Right ventricle myocardium inferior (tissue), 1 donor: ENCODE measurements at regions not wholly inside any gene's neighbourhood (a gene's known extent, or its start where the extent isn't known, plus 50 kb on each side); places are given as distances from the start of the nearest gene placed in this dataset.

Experiments
- ATAC-seq: fragments of 200-7000 bp; cut with Tn5 transposase; one replicate; pipeline ENCODE4 v1.9.1; 2020; ENCODE audit warnings: mild to moderate bottlenecking, moderate library complexity
- DNase-seq: peaks from one replicate; pipeline ENCODE4 v3.0.0; 2021; ENCODE audit errors: missing footprints
- intact Hi-C: fragments of 100-400 bp; cut with DNase I; formaldehyde crosslinking; loops from one replicate; pipeline ENCODE4 v1.11.0; 2022
- donor health status: DM: no; HTN: yes; CAD: no; lungs with severe emphysema.

GRCh38 chr15:39491886-39492490 lies 88.9 kb upstream of the THBS1 start:
- intact Hi-C loops, result loop anchor here (2.0 to 5.0 kb wide), 2 partner anchors 59 to 90 kb away; partner anchors contain the start of gene THBS1
- DNase-seq, result no peak
- peak; percentile 34 for ATAC-seq

GRCh38 chr15:39493424-39494067 lies 87.3 kb upstream of the THBS1 start:
- DNase-seq, result no peak
- no peak for ATAC-seq
- intact Hi-C loops, result loop anchor here (5.0 kb wide), 1 partner anchor 89 kb away; the partner anchor contains the start of gene THBS1

- no peak for DNase-seq
- intact Hi-C loops, result loop anchor here (5.0 kb wide), 1 partner anchor 88 kb away; the partner anchor contains the start of gene THBS1
- ATAC-seq, result no peak
These were observed 86.4 kb upstream of the THBS1 start for GRCh38 chr15:39494462-39494861.

- intact Hi-C loops, result no loop called here
- no peak for ATAC-seq
- DNase-seq, result no peak
These were observed 84.7 kb upstream of the THBS1 start for GRCh38 chr15:39495871-39496840.

GRCh38 chr15:39497016-39497758 lies 83.7 kb upstream of the THBS1 start:
- intact Hi-C loops, result no loop called here
- DNase-seq (no peak), ATAC-seq (no peak)

- ATAC-seq (no peak), DNase-seq (no peak)
- intact Hi-C loops, result no loop called here
These were observed 82.9 kb upstream of the THBS1 start for GRCh38 chr15:39497759-39498565.

- DNase-seq (no peak), ATAC-seq (peak; percentile 43)
- intact Hi-C loops, result no loop called here
These were observed 82.2 kb upstream of the THBS1 start for GRCh38 chr15:39498629-39499028.

GRCh38 chr15:39499042-39499441 lies 81.8 kb upstream of the THBS1 start:
- DNase-seq, result no peak
- no peak for ATAC-seq
- intact Hi-C loops, result no loop called here

GRCh38 chr15:39499681-39500080 lies 81.2 kb upstream of the THBS1 start:
- DNase-seq (no peak), ATAC-seq (no peak)
- intact Hi-C loops, result no loop called here

- no peak for DNase-seq
- no peak for ATAC-seq
- intact Hi-C loops, result no loop called here
These were observed 79.4 kb upstream of the THBS1 start for GRCh38 chr15:39501366-39502081.

GRCh38 chr15:39502082-39502447 lies 78.8 kb upstream of the THBS1 start:
- DNase-seq, result no peak
- intact Hi-C loops, result no loop called here
- no peak for ATAC-seq

GRCh38 chr15:39502611-39503195 lies 78.2 kb upstream of the THBS1 start:
- intact Hi-C loops, result no loop called here
- DNase-seq, result no peak
- ATAC-seq, result no peak

GRCh38 chr15:39503526-39503925 lies 77.4 kb upstream of the THBS1 start:
- DNase-seq (no peak), ATAC-seq (no peak)
- intact Hi-C loops, result no loop called here

- DNase-seq (no peak), ATAC-seq (no peak)
- intact Hi-C loops, result no loop called here
These were observed 76.1 kb upstream of the THBS1 start for GRCh38 chr15:39504808-39505207.

- DNase-seq (no peak), ATAC-seq (no peak)
- intact Hi-C loops, result no loop called here
These were observed 74.7 kb upstream of the THBS1 start for GRCh38 chr15:39506146-39506545.

- DNase-seq, result no peak
- no peak for ATAC-seq
- intact Hi-C loops, result no loop called here
These were observed 72.3 kb upstream of the THBS1 start for GRCh38 chr15:39508536-39508935.

- intact Hi-C loops, result no loop called here
- no peak for DNase-seq
- ATAC-seq, result peak; percentile 75
These were observed 70.7 kb upstream of the THBS1 start for GRCh38 chr15:39510001-39510701.
